GM19395 (cell line): ENCODE measurements at regions not wholly inside any gene's neighbourhood (a gene's known extent, or its start where the extent isn't known, plus 50 kb on each side); places are given as distances from the start of the nearest gene placed in this dataset.
A peak's percentile ranks its signal among the peaks of the same experiment; 100 is the strongest.

Experiments used
- ATAC-seq: cut with Tn5 transposase; IDR thresholded peaks from one replicate; pipeline ENCODE4 v1.9.1; 2021; ENCODE audit warnings: mild to moderate bottlenecking, moderate library complexity; ENCODE audit not compliant: unreplicated experiment

GRCh38 chr1:60413091-60413490, 339.5 kb upstream of the C1orf87 start:
- no peak for ATAC-seq

- ATAC-seq: no peak
These were observed 338.0 kb upstream of the C1orf87 start for GRCh38 chr1:60411591-60411990.

- no peak for ATAC-seq
These were observed 329.2 kb upstream of the C1orf87 start for GRCh38 chr1:60402816-60403215.

GRCh38 chr1:60402216-60402615, 328.6 kb upstream of the C1orf87 start:
- ATAC-seq: no peak

GRCh38 chr1:60394436-60394835, 320.9 kb upstream of the C1orf87 start:
- peak; percentile 39 for ATAC-seq

- ATAC-seq: peak; percentile 83
These were observed 317.2 kb upstream of the C1orf87 start for GRCh38 chr1:60390593-60391282.

- ATAC-seq: no peak
These were observed 314.8 kb upstream of the C1orf87 start for GRCh38 chr1:60388092-60388987.

- ATAC-seq: no peak
These were observed 313.6 kb upstream of the C1orf87 start for GRCh38 chr1:60387175-60387574.

GRCh38 chr1:60386249-60386648, 312.7 kb upstream of the C1orf87 start:
- ATAC-seq: no peak

- ATAC-seq: no peak
These were observed 302.6 kb upstream of the C1orf87 start for GRCh38 chr1:60376196-60376595.

GRCh38 chr1:60374537-60374936, 301.0 kb upstream of the C1orf87 start:
- no peak for ATAC-seq

- ATAC-seq: no peak
These were observed 294.0 kb upstream of the C1orf87 start for GRCh38 chr1:60367532-60367931.

- no peak for ATAC-seq
These were observed 285.9 kb upstream of the C1orf87 start for GRCh38 chr1:60359431-60359830.

GRCh38 chr1:60350531-60350930, 277.0 kb upstream of the C1orf87 start:
- ATAC-seq: no peak

GRCh38 chr1:60348884-60349283, 275.3 kb upstream of the C1orf87 start:
- no peak for ATAC-seq

GRCh38 chr1:60345621-60346020, 272.1 kb upstream of the C1orf87 start:
- ATAC-seq: no peak

GRCh38 chr1:60345049-60345448, 271.5 kb upstream of the C1orf87 start:
- no peak for ATAC-seq

- ATAC-seq: no peak
These were observed 270.2 kb upstream of the C1orf87 start for GRCh38 chr1:60343736-60344135.

- no peak for ATAC-seq
These were observed 269.0 kb upstream of the C1orf87 start for GRCh38 chr1:60342569-60342968.

- ATAC-seq: no peak
These were observed 267.7 kb upstream of the C1orf87 start for GRCh38 chr1:60341274-60341673.

- no peak for ATAC-seq
These were observed 258.1 kb upstream of the C1orf87 start for GRCh38 chr1:60331647-60332046.

GRCh38 chr1:60329651-60330050, 256.1 kb upstream of the C1orf87 start:
- ATAC-seq: no peak
